Kidney (tissue), 13 donors: ENCODE measurements at regions not wholly inside any gene's neighbourhood (a gene's known extent, or its start where the extent isn't known, plus 50 kb on each side); places are given as distances from the start of the nearest gene placed in this dataset.

Experiments
- DNase-seq, 5 donors: peaks; one replicate each; pipeline ENCODE4 v3.0.0-alpha.2; 2013 to 2020
- FAIRE-seq: peaks from 2 replicates; lab custom pipeline; 2012; peaks lifted over from hg19 to GRCh38; lab: Jason Lieb, UNC
- H3K27ac ChIP-seq, 2 donors: one replicate each; pipeline ENCODE4 v1.7.0; 2013; ENCODE audit warnings: low read depth in 2 of 2, low read length in 2 of 2, inconsistent platforms in 1 of 2
- H3K27me3 ChIP-seq: one replicate; pipeline ENCODE4 v1.7.1; 2013; ENCODE audit warnings: low read length, inconsistent platforms; ENCODE audit not compliant: control insufficient read depth, insufficient read depth
- H3K36me3 ChIP-seq, 3 donors: one replicate each; pipeline versions ENCODE4 v1.7.0 to v1.7.1; 2013; ENCODE audit warnings: low read length in 3 of 3, control low read depth in 1 of 3, inconsistent platforms in 1 of 3; ENCODE audit not compliant: insufficient read depth in 3 of 3, control insufficient read depth in 2 of 3
- H3K4me1 ChIP-seq, 3 donors: one replicate each; pipeline versions ENCODE4 v1.7.0 to v1.7.1; 2013; ENCODE audit warnings: low read length in 3 of 3, inconsistent platforms in 1 of 3, low read depth in 1 of 3; ENCODE audit not compliant: control insufficient read depth in 2 of 3, insufficient read depth in 2 of 3
- H3K4me3 ChIP-seq, 3 donors: one replicate each; pipeline versions ENCODE4 v1.7.0 to v1.8.1; 2013; ENCODE audit warnings: low read length in 3 of 3, control low read depth in 1 of 3, inconsistent platforms in 1 of 3
- H3K9ac ChIP-seq, 3 donors: one replicate each; pipeline versions ENCODE4 v1.7.0 to v1.7.1; 2013; ENCODE audit warnings: low read length in 3 of 3, control low read depth in 1 of 3, inconsistent platforms in 1 of 3
- H3K9me3 ChIP-seq, 3 donors: one replicate each; pipeline versions ENCODE4 v1.7.0 to v1.7.1; 2013; ENCODE audit warnings: low read length in 3 of 3, control low read depth in 1 of 3, inconsistent platforms in 1 of 3; ENCODE audit not compliant: control insufficient read depth in 2 of 3, insufficient read depth in 1 of 3
- CTCF ChIP-seq: IDR thresholded peaks from 3 replicates; pipeline ENCODE4 v1.5.1; 2012; ENCODE audit warnings: mild to moderate bottlenecking, moderate library complexity, borderline replicate concordance; ENCODE audit not compliant: insufficient read depth; ENCODE audit errors: extremely low read depth
- intact Hi-C: fragments of 100-400 bp; cut with DNase I; formaldehyde crosslinking; loops from one replicate; pipeline ENCODE4 v1.11.1; 2022
- donor health status: control.
- donor health status: control.
- donor health status: control.
- donor health status: control.
- donor health status: control.
- donor health status: DM: yes; HTN: yes; CAD: no.
- donor health status: Normal renal cell carcinoma (clear cell type).

GRCh38 chrX:69321789-69322188 is 156.5 kb upstream of the PJA1 start:
- Histone ChIP-seq H3K27me3 (no peaks in the 10 kb centered on the region), H3K9ac (no peak overlapping the region), H3K4me1 (no peaks in the 10 kb centered on the region), H3K36me3 (no peaks in the 10 kb centered on the region), H3K27ac (no peak overlapping the region), H3K4me3 (no peak overlapping the region), H3K9me3 (no peaks in the 10 kb centered on the region)
- intact Hi-C loops = no loop called here
- no peak for FAIRE-seq
- TF ChIP-seq CTCF = no peak
- no peak for DNase-seq

GRCh38 chrX:69321006-69321655 is 155.9 kb upstream of the PJA1 start:
- H3K9me3 ChIP-seq = no peaks in the 10 kb centered on the region
- intact Hi-C loops = no loop called here
- no peaks in the 10 kb centered on the region for H3K27me3 ChIP-seq
- DNase-seq = no peak
- no peak for FAIRE-seq
- H3K27ac ChIP-seq = no peak overlapping the region
- TF ChIP-seq CTCF = no peak
- no peak overlapping the region for H3K4me3 ChIP-seq
- no peaks in the 10 kb centered on the region for H3K4me1 ChIP-seq
- H3K36me3 ChIP-seq = no peaks in the 10 kb centered on the region
- no peak overlapping the region for H3K9ac ChIP-seq

- Histone ChIP-seq H3K36me3 (no peaks in the 10 kb centered on the region), H3K9me3 (no peaks in the 10 kb centered on the region), H3K27ac (no peak overlapping the region), H3K4me3 (no peak overlapping the region), H3K4me1 (no peaks in the 10 kb centered on the region), H3K9ac (no peak overlapping the region), H3K27me3 (no peaks in the 10 kb centered on the region)
- no peak for TF ChIP-seq CTCF
- DNase-seq = no peak
- intact Hi-C loops = no loop called here
- no peak for FAIRE-seq
These were observed 154.9 kb upstream of the PJA1 start for GRCh38 chrX:69320116-69320515.

- no peak for TF ChIP-seq CTCF
- no peaks in the 10 kb centered on the region for H3K27me3 ChIP-seq
- H3K4me1 ChIP-seq = no peaks in the 10 kb centered on the region
- H3K9me3 ChIP-seq = no peaks in the 10 kb centered on the region
- FAIRE-seq (no peak), DNase-seq (no peak)
- no peak overlapping the region for H3K9ac ChIP-seq
- no peak overlapping the region for H3K4me3 ChIP-seq
- intact Hi-C loops = no loop called here
- H3K36me3 ChIP-seq = no peaks in the 10 kb centered on the region
- no peak overlapping the region for H3K27ac ChIP-seq
These were observed 154.1 kb upstream of the PJA1 start for GRCh38 chrX:69319376-69319775.
